Endothelial cell of umbilical vein (primary cell): ENCODE measurements at regions not wholly inside any gene's neighbourhood (a gene's known extent, or its start where the extent isn't known, plus 50 kb on each side); places are given as distances from the start of the nearest gene placed in this dataset.

Source experiments
- CTCF ChIP-seq, 2 donors: IDR thresholded peaks; 1 replicate in 1 of 2; 2 replicates in 1 of 2; pipeline ENCODE4 v1.5.1; 2011; ENCODE audit warnings: low read length in 2 of 2, mild to moderate bottlenecking in 2 of 2, moderate library complexity in 2 of 2, control low read depth in 1 of 2, inconsistent platforms in 1 of 2, low read depth in 1 of 2; ENCODE audit not compliant: insufficient read depth in 1 of 2; ENCODE audit errors: extremely low read depth in 1 of 2
- EZH2 ChIP-seq: IDR thresholded peaks from 2 replicates; pipeline ENCODE4 v1.6.1; 2012; ENCODE audit warnings: borderline replicate concordance, low read depth, mild to moderate bottlenecking, moderate library complexity, low read length, inconsistent platforms; ENCODE audit not compliant: severe bottlenecking
- FOS ChIP-seq: IDR thresholded peaks from 2 replicates; pipeline ENCODE4 v1.6.1; 2011; ENCODE audit warnings: mild to moderate bottlenecking, low read length, moderate library complexity, borderline replicate concordance; ENCODE audit not compliant: insufficient read depth
- MYC ChIP-seq: IDR thresholded peaks from one replicate; pipeline ENCODE4 v1.6.1; 2011; ENCODE audit warnings: mild to moderate bottlenecking, low read depth, low read length
- POLR2A ChIP-seq: IDR thresholded peaks from 2 replicates; pipeline ENCODE4 v1.6.1; 2012; ENCODE audit warnings: low read depth, mild to moderate bottlenecking, control low read depth, low read length
- POLR2AphosphoS5 ChIP-seq: IDR thresholded peaks from 2 replicates; pipeline ENCODE4 v1.6.1; 2012; ENCODE audit warnings: low read depth, mild to moderate bottlenecking, control low read depth, low read length, moderate library complexity; ENCODE audit not compliant: insufficient read depth

GRCh38 chr11:87596176-87596575, 558.4 kb downstream of the TMEM135 start:
- no peak for TF ChIP-seq EZH2
- no peak for TF ChIP-seq POLR2AphosphoS5
- TF ChIP-seq CTCF (IDR thresholded peaks at IDR 0.05; ENCODE audit: extremely low read depth in 1 of 2, insufficient read depth in 1 of 2, low read depth in 1 of 2, low read length in 2 of 2): no peak
- no peak for TF ChIP-seq POLR2A
- no peak for TF ChIP-seq FOS
- no peak for TF ChIP-seq MYC
